ENCODE measurements at regions not wholly inside any gene's neighbourhood (a gene's known extent, or its start where the extent isn't known, plus 50 kb on each side); places are given as distances from the start of the nearest gene placed in this dataset.

GRCh38 chr4:133920236-133920635 is 281.4 kb downstream of the PABPC4L start:
- ChIA-PET CTCF (no interaction called here), POLR2A (ENCODE audit: unreplicated experiment) (no interaction called here)
- no peak overlapping the region for H2AK5ac ChIP-seq (ENCODE audit: low read depth, low read length)
- H4K8ac ChIP-seq (ENCODE audit: low read depth in 2 of 2, low read length in 2 of 2), result no peak overlapping the region
- H3K27ac ChIP-seq (ENCODE audit: insufficient read depth, low read length), result no peak overlapping the region
- H4K5ac ChIP-seq (ENCODE audit: low read depth, low read length), result no peak overlapping the region
- no peak overlapping the region for H2BK5ac ChIP-seq (ENCODE audit: low read depth, low read length, poor library complexity, severe bottlenecking)
- no peak overlapping the region for H2BK20ac ChIP-seq (ENCODE audit: low read depth, low read length)
- H3K4me1 ChIP-seq (ENCODE audit: control insufficient read depth, insufficient read depth, low read length), result no peaks in the 10 kb centered on the region
- no peaks in the 10 kb centered on the region for H3K79me1 ChIP-seq (ENCODE audit: low read depth in 1 of 2, low read length in 2 of 2)
- H2AFZ ChIP-seq (replicated peaks; ENCODE audit: low read length, poor library complexity), result no peak overlapping the region
- no peak overlapping the region for H3K4ac ChIP-seq (ENCODE audit: low read depth, low read length)
- no peak overlapping the region for H3K14ac ChIP-seq (replicated peaks; ENCODE audit: low read depth, low read length)
- H3K23ac ChIP-seq (ENCODE audit: low read depth, low read length), result no peak overlapping the region
- no peak overlapping the region for H2BK15ac ChIP-seq (ENCODE audit: low read depth, low read length)
- no peak for TF ChIP-seq RCOR1 (IDR thresholded peaks at IDR 0.05; ENCODE audit: insufficient replicate concordance, low read length)
- TF ChIP-seq RFX5 (IDR thresholded peaks at IDR 0.05; ENCODE audit: low read depth, low read length), result no peak
- no peak for TF ChIP-seq ELK1 (IDR thresholded peaks at IDR 0.05; ENCODE audit: borderline replicate concordance, low read depth, low read length)
- no peak for TF ChIP-seq SMC3 (IDR thresholded peaks at IDR 0.05; ENCODE audit: low read depth, low read length)
- TF ChIP-seq CTCF (conservative IDR thresholded peaks at IDR 0.05; ENCODE audit: low read depth, low read length), result no peak
- no peak for TF ChIP-seq USF2 (IDR thresholded peaks at IDR 0.05; ENCODE audit: low read depth, low read length)
- no peak for TF ChIP-seq NFE2L2 (IDR thresholded peaks at IDR 0.05; ENCODE audit: low read depth, low read length)
- TF ChIP-seq CHD1 (IDR thresholded peaks at IDR 0.05; ENCODE audit: low read depth, low read length), result no peak
- no peak for TF ChIP-seq FOS (IDR thresholded peaks at IDR 0.05; ENCODE audit: low read depth, low read length)
- no peak for TF ChIP-seq POLR2A (IDR thresholded peaks at IDR 0.05; ENCODE audit: low read depth, low read length)
- H3K9me1 ChIP-seq (ENCODE audit: insufficient read depth, low read length), result no peaks in the 10 kb centered on the region
- intact Hi-C loops (cut with micrococcal nuclease), result loop anchor here (2.0 kb wide), 1 partner anchor 765 kb away; no protein-coding TSS in a partner anchor
- H3K36me3 ChIP-seq (ENCODE audit: control insufficient read depth, insufficient read depth, low read length), result no peaks in the 10 kb centered on the region
- WGBS, 2 experiments (ENCODE audit: extremely low coverage in 2 of 2, insufficient read length in 1 of 2), result no CpG with 5 or more reads among the region's 2 CpGs
- no peak overlapping the region for H3K56ac ChIP-seq (ENCODE audit: extremely low read depth, insufficient read depth, low read length)
- dilution Hi-C loops (cut with HindIII; ENCODE audit: low sequenced_read_pairs, unreplicated experiment), result no loop called here
- in situ Hi-C loops (cut with MboI; ENCODE audit: low sequenced_read_pairs), result no loop called here
- H3K18ac ChIP-seq (ENCODE audit: low read depth, low read length), result no peak overlapping the region
- no peaks in the 10 kb centered on the region for H4K20me1 ChIP-seq (ENCODE audit: insufficient read depth, low read length)
- no peak overlapping the region for H4K91ac ChIP-seq (ENCODE audit: insufficient read depth, low read depth, low read length)
- no peak overlapping the region for H3K4me2 ChIP-seq (ENCODE audit: low read depth, low read length)
- H3K9me3 ChIP-seq (ENCODE audit: control insufficient read depth, insufficient read depth, low read length), result no peaks in the 10 kb centered on the region
- ATAC-seq (ENCODE audit: low read depth) (no peak), DNase-seq (no peak)
- no peak overlapping the region for H3K9ac ChIP-seq (ENCODE audit: low read depth, low read length)
- H3K4me3 ChIP-seq (ENCODE audit: insufficient read depth, low read depth, low read length), result no peak overlapping the region
- H3K27me3 ChIP-seq (ENCODE audit: control insufficient read depth, insufficient read depth, low read length), result no peaks in the 10 kb centered on the region
- no peak overlapping the region for H2AK9ac ChIP-seq (replicated peaks; ENCODE audit: low read depth, low read length, poor library complexity)
- no TSS peak for BruUV-seq (replicated peaks)
- H2BK120ac ChIP-seq (ENCODE audit: low read depth, low read length), result no peak overlapping the region

Measured in IMR-90 (cell line).